HAP-1 (cell line): ENCODE measurements at regions not wholly inside any gene's neighbourhood (a gene's known extent, or its start where the extent isn't known, plus 50 kb on each side); places are given as distances from the start of the nearest gene placed in this dataset.
"Not testable (repeated sequence)": the region's sequence is repeated elsewhere in the genome, so short reads cannot be mapped to it uniquely, and the experiment has no call there.

Experiments used
- DNase-seq, 2 experiments: peaks; one replicate each; pipeline ENCODE4 v3.0.0-alpha.2; 2016 to 2020; ENCODE audit warnings: low spot score in 2 of 2
- H3K27me3 ChIP-seq: fragments of 250-450 bp; sonication (Bioruptor Pico); 2 replicates; pipeline ENCODE4 v1.5.1; 2020; ENCODE audit warnings: low read depth, mild to moderate bottlenecking, moderate library complexity
- H3K36me3 ChIP-seq: fragments of 250-450 bp; sonication (Bioruptor Pico); replicated peaks from 2 replicates; pipeline ENCODE4 v1.5.1; 2020; ENCODE audit warnings: mild to moderate bottlenecking
- H3K4me1 ChIP-seq: fragments of 250-450 bp; sonication (Bioruptor Pico); 2 replicates; pipeline ENCODE4 v1.5.1; 2020; ENCODE audit warnings: mild to moderate bottlenecking
- H3K4me3 ChIP-seq: fragments of 250-450 bp; sonication (Bioruptor Pico); 2 replicates; pipeline ENCODE4 v1.5.1; 2020; ENCODE audit warnings: mild to moderate bottlenecking, moderate library complexity
- H3K9me3 ChIP-seq: fragments of 250-450 bp; sonication (Bioruptor Pico); 2 replicates; pipeline ENCODE4 v1.5.1; 2020; ENCODE audit warnings: mild to moderate bottlenecking, moderate library complexity
- in situ Hi-C: fragments of 300-500 bp; cut with MboI; formaldehyde crosslinking; loops from 3 replicates; pipeline ENCODE4 v1.14.3; 2020; ENCODE audit warnings: low sequenced_read_pairs, inconsistent platforms, mixed read lengths

DNA sequence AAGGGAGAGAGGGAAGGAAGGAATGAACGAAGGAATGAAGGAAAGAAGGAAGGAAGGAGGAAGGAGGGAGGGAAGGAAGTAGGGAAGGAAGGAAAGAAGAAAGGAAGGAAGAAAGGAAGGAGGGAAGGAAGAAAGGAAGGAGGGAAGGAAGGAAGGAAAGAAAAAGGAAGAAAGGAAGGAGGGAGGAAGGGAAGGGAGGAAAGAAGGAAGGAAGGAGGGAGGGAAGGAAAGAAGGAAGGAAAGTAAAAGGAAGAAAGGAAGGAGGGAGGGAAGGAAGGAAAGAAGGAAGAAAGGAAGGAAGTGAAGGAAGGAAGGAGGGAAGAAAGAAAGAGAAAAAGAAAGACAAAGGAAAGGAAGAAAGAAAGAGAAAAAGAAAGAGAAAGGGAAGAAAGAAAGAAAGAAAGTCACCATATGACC lies 442.4 kb downstream of the RBFOX1 start:
- no peak for DNase-seq
- Histone ChIP-seq H3K4me1 (no peaks in the 10 kb centered on the region), H3K27me3 (no peaks in the 10 kb centered on the region), H3K9me3 (no peaks in the 10 kb centered on the region), H3K4me3 (no peak overlapping the region), H3K36me3 (no peaks in the 10 kb centered on the region)
- in situ Hi-C loops = no loop called here

DNA sequence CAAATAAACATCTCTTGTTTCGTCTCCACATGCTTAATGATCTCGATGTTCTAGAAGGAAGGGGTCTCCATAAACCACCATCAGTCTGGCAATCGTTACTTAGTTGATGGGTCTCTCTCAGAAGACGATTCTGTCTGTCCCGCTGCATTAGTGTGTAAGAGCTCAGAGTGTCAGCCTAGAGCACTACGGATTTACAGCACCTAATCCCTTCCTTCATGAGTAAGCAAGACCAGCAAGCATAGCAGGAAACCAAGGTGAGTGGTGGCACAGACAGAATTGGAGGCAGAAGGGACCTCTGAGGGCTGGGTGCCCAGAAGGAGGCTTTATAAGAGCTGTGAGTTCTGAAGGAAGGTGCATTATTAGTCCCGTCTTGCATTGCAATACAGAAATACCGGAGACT lies 440.1 kb downstream of the RBFOX1 start:
- Histone ChIP-seq H3K36me3 (no peaks in the 10 kb centered on the region), H3K4me1 (no peaks in the 10 kb centered on the region), H3K27me3 (no peaks in the 10 kb centered on the region), H3K9me3 (no peaks in the 10 kb centered on the region), H3K4me3 (no peak overlapping the region)
- DNase-seq = no peak
- in situ Hi-C loops = no loop called here

- H3K9me3 ChIP-seq, H3K27me3 ChIP-seq, H3K4me3 ChIP-seq, H3K4me1 ChIP-seq, H3K36me3 ChIP-seq, DNase-seq, in situ Hi-C loops: not testable (repeated sequence)
These were observed 436.4 kb downstream of the RBFOX1 start for GRCh38 chr16:7769091-7769490.

GRCh38 chr16:7765079-7765550 lies 432.5 kb downstream of the RBFOX1 start:
- H3K4me1 ChIP-seq = no peaks in the 10 kb centered on the region
- in situ Hi-C loops = no loop called here
- H3K4me3 ChIP-seq = no peak overlapping the region

DNA sequence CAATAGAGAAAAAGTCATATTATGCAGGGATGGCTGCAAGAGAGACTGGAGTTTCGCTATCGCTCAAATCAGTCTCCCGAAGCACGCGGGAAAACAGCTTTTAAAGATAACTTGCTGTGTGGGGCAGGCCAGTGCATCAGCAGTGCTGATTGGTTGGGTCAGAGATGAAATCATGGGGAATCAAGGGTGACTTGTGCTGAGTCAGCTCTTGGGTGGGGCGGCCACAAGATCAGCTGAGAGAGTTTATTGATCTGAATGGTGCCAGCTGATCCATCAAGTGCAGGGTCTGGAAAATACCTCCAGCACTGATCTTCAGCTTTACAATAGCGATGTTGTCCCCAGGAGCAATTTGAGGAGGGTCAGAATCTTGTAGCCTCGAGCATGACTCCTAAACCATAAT lies 430.5 kb downstream of the RBFOX1 start:
- Histone ChIP-seq H3K27me3 (no peaks in the 10 kb centered on the region), H3K36me3 (no peaks in the 10 kb centered on the region), H3K4me3 (no peak overlapping the region), H3K9me3 (no peaks in the 10 kb centered on the region), H3K4me1 (no peaks in the 10 kb centered on the region)
- in situ Hi-C loops = no loop called here
- no peak for DNase-seq

More at GRCh38 chr16:7765079-7765550, 432.5 kb downstream of the RBFOX1 start:
- no peaks in the 10 kb centered on the region for H3K27me3 ChIP-seq
- H3K36me3 ChIP-seq = no peaks in the 10 kb centered on the region
- DNase-seq = no peak
- no peaks in the 10 kb centered on the region for H3K9me3 ChIP-seq
